ENCODE measurements at regions not wholly inside any gene's neighbourhood (a gene's known extent, or its start where the extent isn't known, plus 50 kb on each side); places are given as distances from the start of the nearest gene placed in this dataset.
A peak's percentile ranks its signal among the peaks of the same experiment; 100 is the strongest.

DNA sequence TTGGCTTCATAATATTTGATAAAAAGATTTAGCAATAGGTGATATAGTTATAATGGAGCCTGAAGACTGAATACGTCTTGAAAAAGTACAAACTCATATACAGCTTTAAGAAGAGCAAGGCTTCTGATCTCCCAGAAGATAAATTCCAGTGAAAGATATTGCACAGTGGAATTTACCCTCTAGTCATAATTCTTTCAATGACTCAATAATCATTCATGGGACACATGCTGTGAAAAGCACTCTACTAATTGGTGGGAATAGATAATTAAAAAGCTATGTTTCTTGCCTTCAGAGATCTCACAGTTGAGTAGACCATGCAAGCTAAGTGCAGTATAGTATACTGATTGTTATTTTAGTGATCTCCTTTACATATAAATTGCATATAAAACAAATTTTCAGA is 538.6 kb upstream of the CYLC2 start:
- H3K27ac ChIP-seq (ENCODE audit: low read depth, low read length): no peak overlapping the region
- no peaks in the 10 kb centered on the region for H3K27me3 ChIP-seq (ENCODE audit: control insufficient read depth, insufficient read depth, low read length, poor library complexity, severe bottlenecking)
- H3K9me3 ChIP-seq (ENCODE audit: control insufficient read depth, low read length): peaks cover 13% of the 10 kb centered on the region
- Mint-ChIP-seq H3K36me3 (ENCODE audit: low read depth) (no peaks in the 10 kb centered on the region), H3K27ac (no peak overlapping the region), H3K4me1 (peaks cover 4% of the 10 kb centered on the region), H3K27me3 (ENCODE audit: insufficient read depth) (no peaks in the 10 kb centered on the region), H3K4me3 (no peak overlapping the region), H3K9me3 (no peaks in the 10 kb centered on the region)
- TF ChIP-seq, protein P1, sequence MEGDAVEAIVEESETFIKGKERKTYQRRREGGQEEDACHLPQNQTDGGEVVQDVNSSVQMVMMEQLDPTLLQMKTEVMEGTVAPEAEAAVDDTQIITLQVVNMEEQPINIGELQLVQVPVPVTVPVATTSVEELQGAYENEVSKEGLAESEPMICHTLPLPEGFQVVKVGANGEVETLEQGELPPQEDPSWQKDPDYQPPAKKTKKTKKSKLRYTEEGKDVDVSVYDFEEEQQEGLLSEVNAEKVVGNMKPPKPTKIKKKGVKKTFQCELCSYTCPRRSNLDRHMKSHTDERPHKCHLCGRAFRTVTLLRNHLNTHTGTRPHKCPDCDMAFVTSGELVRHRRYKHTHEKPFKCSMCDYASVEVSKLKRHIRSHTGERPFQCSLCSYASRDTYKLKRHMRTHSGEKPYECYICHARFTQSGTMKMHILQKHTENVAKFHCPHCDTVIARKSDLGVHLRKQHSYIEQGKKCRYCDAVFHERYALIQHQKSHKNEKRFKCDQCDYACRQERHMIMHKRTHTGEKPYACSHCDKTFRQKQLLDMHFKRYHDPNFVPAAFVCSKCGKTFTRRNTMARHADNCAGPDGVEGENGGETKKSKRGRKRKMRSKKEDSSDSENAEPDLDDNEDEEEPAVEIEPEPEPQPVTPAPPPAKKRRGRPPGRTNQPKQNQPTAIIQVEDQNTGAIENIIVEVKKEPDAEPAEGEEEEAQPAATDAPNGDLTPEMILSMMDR (conservative IDR thresholded peaks at IDR 0.05): no peak
- H3K4me3 ChIP-seq (ENCODE audit: low read length): no peak overlapping the region
- 92% methylated on average over 1 of the region's 1 CpG; no CpG with 5 or more reads in 1 of the 2 experiments for WGBS, 2 experiments (ENCODE audit: insufficient coverage in 1 of 2, insufficient read length in 1 of 2)
- H3K4me1 ChIP-seq (ENCODE audit: control insufficient read depth, insufficient read depth, low read length): no peaks in the 10 kb centered on the region
- H3K9ac ChIP-seq (ENCODE audit: extremely low read depth, low read length, poor library complexity, severe bottlenecking): no peak overlapping the region
- DNase-seq: no peak
- no peaks in the 10 kb centered on the region for H3K36me3 ChIP-seq (ENCODE audit: control insufficient read depth, insufficient read depth, low read length)

DNA sequence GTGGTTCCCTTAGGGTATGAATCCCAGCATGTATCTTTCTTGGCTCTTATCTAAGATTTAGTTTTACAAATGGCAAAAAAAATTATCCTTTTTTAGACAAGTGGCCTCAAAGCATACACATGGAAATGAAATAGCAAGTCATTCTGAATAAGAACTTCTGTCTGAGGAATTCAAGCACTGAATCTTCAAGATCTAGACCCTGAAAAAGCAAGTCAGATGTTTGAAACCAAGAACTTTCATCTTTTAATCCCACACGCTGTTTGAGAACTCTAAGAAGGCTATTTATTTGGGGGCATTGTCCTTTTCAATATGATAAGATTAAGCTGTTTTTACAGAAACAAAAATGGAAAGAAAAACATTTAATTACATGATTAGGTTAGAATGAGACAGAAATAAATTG is 549.2 kb upstream of the CYLC2 start:
- Histone ChIP-seq H3K9me3 (ENCODE audit: control insufficient read depth, low read length) (peaks cover 51% of the 10 kb centered on the region), H3K9ac (ENCODE audit: extremely low read depth, low read length, poor library complexity, severe bottlenecking) (no peak overlapping the region), H3K27me3 (ENCODE audit: control insufficient read depth, insufficient read depth, low read length, poor library complexity, severe bottlenecking) (no peaks in the 10 kb centered on the region), H3K4me3 (ENCODE audit: low read length) (no peak overlapping the region), H3K4me1 (ENCODE audit: control insufficient read depth, insufficient read depth, low read length) (no peaks in the 10 kb centered on the region), H3K27ac (ENCODE audit: low read depth, low read length) (no peak overlapping the region), H3K36me3 (ENCODE audit: control insufficient read depth, insufficient read depth, low read length) (no peaks in the 10 kb centered on the region)
- WGBS, 2 experiments (ENCODE audit: insufficient coverage in 1 of 2, insufficient read length in 1 of 2): 89 to 100% methylated on average over 1 of the region's 1 CpG
- Mint-ChIP-seq H3K4me1 (no peaks in the 10 kb centered on the region), H3K9me3 (peaks cover 2% of the 10 kb centered on the region), H3K27ac (peak overlapping the region; percentile 53), H3K27me3 (ENCODE audit: insufficient read depth) (no peaks in the 10 kb centered on the region), H3K4me3 (no peak overlapping the region), H3K36me3 (ENCODE audit: low read depth) (no peaks in the 10 kb centered on the region)
- no peak for DNase-seq
- TF ChIP-seq, protein P1 (conservative IDR thresholded peaks at IDR 0.05): no peak

DNA sequence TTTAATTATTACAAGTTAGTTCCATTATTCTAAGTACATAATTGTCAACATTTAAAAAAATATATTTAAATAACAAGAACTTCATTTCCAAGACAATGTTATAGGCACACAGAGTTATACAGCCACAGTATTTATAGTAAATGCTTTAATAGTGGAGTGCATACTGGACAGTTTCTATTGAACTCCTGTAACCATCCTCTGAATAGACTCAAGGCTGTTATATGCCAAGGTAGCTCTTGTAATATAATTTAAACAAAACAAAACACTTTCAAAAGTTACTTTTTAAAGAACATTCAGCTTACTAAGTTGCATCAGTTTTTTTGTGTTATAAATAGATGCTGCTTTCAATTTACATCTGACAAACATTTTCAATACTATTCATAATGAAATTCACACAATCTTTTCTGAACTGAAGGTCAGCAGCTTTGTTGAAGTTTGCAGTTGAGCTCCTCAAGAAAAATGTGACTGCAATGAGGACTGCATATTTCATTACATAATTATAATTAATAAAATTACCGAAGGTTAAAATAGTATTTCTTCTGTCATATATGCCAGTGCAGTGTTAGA is 549.9 kb upstream of the CYLC2 start:
- Histone ChIP-seq H3K4me3 (ENCODE audit: low read length) (no peak overlapping the region), H3K9ac (ENCODE audit: extremely low read depth, low read length, poor library complexity, severe bottlenecking) (no peak overlapping the region), H3K9me3 (ENCODE audit: control insufficient read depth, low read length) (peaks cover 44% of the 10 kb centered on the region), H3K27me3 (ENCODE audit: control insufficient read depth, insufficient read depth, low read length, poor library complexity, severe bottlenecking) (no peaks in the 10 kb centered on the region), H3K4me1 (ENCODE audit: control insufficient read depth, insufficient read depth, low read length) (no peaks in the 10 kb centered on the region), H3K36me3 (ENCODE audit: control insufficient read depth, insufficient read depth, low read length) (no peaks in the 10 kb centered on the region), H3K27ac (ENCODE audit: low read depth, low read length) (no peak overlapping the region)
- TF ChIP-seq, protein P1 (conservative IDR thresholded peaks at IDR 0.05): no peak
- no peaks in the 10 kb centered on the region for H3K27me3 Mint-ChIP-seq (ENCODE audit: insufficient read depth)
- no peak for DNase-seq
- WGBS, 2 experiments (ENCODE audit: insufficient coverage in 1 of 2, insufficient read length in 1 of 2): no CpG with 5 or more reads among the region's 1 CpG
- no peaks in the 10 kb centered on the region for H3K36me3 Mint-ChIP-seq (ENCODE audit: low read depth)
- H3K9me3 Mint-ChIP-seq: no peaks in the 10 kb centered on the region
- H3K4me1 Mint-ChIP-seq: no peaks in the 10 kb centered on the region
- no peak overlapping the region for H3K4me3 Mint-ChIP-seq
- no peak overlapping the region for H3K27ac Mint-ChIP-seq
